Pancreas (tissue), 10 donors: ENCODE measurements at regions not wholly inside any gene's neighbourhood (a gene's known extent, or its start where the extent isn't known, plus 50 kb on each side); places are given as distances from the start of the nearest gene placed in this dataset.

Source experiments
- ATAC-seq, 4 donors: fragments of 200-7000 bp; cut with Tn5 transposase; one replicate each; pipeline versions ENCODE4 v1.8.0 to v1.9.1; 2020; ENCODE audit warnings: mild to moderate bottlenecking in 4 of 4, moderate library complexity in 4 of 4
- DNase-seq, 6 donors: peaks; one replicate each; pipeline ENCODE4 v3.0.0-alpha.2; 2020
- FAIRE-seq: peaks from 2 replicates; lab custom pipeline; 2012; peaks lifted over from hg19 to GRCh38; lab: Jason Lieb, UNC
- H3K27ac ChIP-seq, 4 donors: fragments of 200-600 bp; sonication (generic); 1 replicate in 3 of 4; 2 replicates in 1 of 4; pipeline versions ENCODE4 v1.5.0 to v1.8.0; 2020
- H3K27me3 ChIP-seq, 4 donors: fragments of 200-600 bp; one replicate each; pipeline ENCODE4 v1.8.0; 2021
- H3K36me3 ChIP-seq, 3 donors: fragments of 200-600 bp; sonication (generic) in 1 of 3; one replicate each; pipeline versions ENCODE4 v1.5.0 to v1.8.0; 2020 to 2021
- H3K4me1 ChIP-seq, 3 donors: fragments of 200-600 bp; one replicate each; pipeline ENCODE4 v1.8.0; 2021
- H3K4me3 ChIP-seq, 4 donors: fragments of 200-600 bp; sonication (generic) in 2 of 4; one replicate each; pipeline versions ENCODE4 v1.5.0 to v1.8.0; 2020 to 2021
- H3K9me3 ChIP-seq, 4 donors: fragments of 200-600 bp; one replicate each; pipeline ENCODE4 v1.8.0; 2021
- CTCF ChIP-seq, 4 donors: fragments of 200-600 bp; sonication (generic) in 3 of 4; IDR thresholded peaks; one replicate each; pipeline versions ENCODE4 v1.5.0 to v1.8.0; 2021; ENCODE audit warnings: antibody characterized with exemption in 4 of 4
- WGBS, 2 donors: extraction: QIAGEN DNeasy Blood & Tissue Kit; methylation state at CpG; one replicate each; pipeline ENCODE4 v1.1.7; 2013; 5-methylcytosine and 5-hydroxymethylcytosine counted together
- intact Hi-C, 3 donors: fragments of 100-400 bp; cut with DNase I; formaldehyde crosslinking; loops; one replicate each; pipeline versions ENCODE4 v1.11.1 to v1.14.2; 2022
- donor health status: healthy with polysubstance abuse.
- donor health status: DM: no; HTN: no; CAD: no; lungs with moderate emphysema.
- donor health status: DM: no; HTN: no; CAD: no.
- donor health status: control.
- donor health status: control.
- donor health status: Bipolar disorder and iron deficiency.
- donor health status: DM: yes; HTN: yes; CAD: no.
- donor health status: DM: no; HTN: no; CAD: no.
- donor health status: DM: no; HTN: no; CAD: no.
- donor health status: DM: yes; HTN: yes; CAD: no.

GRCh38 chr10:91062091-91062490, 141.2 kb upstream of the ANKRD1 start:
- intact Hi-C loops: no loop called here
- Histone ChIP-seq H3K4me3 (no peak overlapping the region), H3K9me3 (no peaks in the 10 kb centered on the region), H3K27ac (no peak overlapping the region), H3K36me3 (no peaks in the 10 kb centered on the region), H3K4me1 (no peaks in the 10 kb centered on the region), H3K27me3 (no peaks in the 10 kb centered on the region)
- DNase-seq (no peak), FAIRE-seq (no peak), ATAC-seq (no peak)
- TF ChIP-seq CTCF (IDR thresholded peaks at IDR 0.05): no peak
- WGBS, 2 donors: 81 to 85% methylated on average over 3 of the region's 3 CpGs

GRCh38 chr10:91071786-91072185, 148.7 kb upstream of the PCGF5 start:
- intact Hi-C loops: no loop called here
- FAIRE-seq (no peak), ATAC-seq (no peak), DNase-seq (no peak)
- TF ChIP-seq CTCF (IDR thresholded peaks at IDR 0.05): no peak
- Histone ChIP-seq H3K27ac (no peak overlapping the region), H3K4me3 (no peak overlapping the region), H3K36me3 (no peaks in the 10 kb centered on the region), H3K9me3 (no peaks in the 10 kb centered on the region), H3K4me1 (peaks cover 0 to 3% (median 2%) of the 10 kb centered on the region in 3 donors), H3K27me3 (no peaks in the 10 kb centered on the region)
- WGBS, 2 donors: 46 to 96% methylated on average over 1 of the region's 1 CpG

- no peaks in the 10 kb centered on the region for H3K9me3 ChIP-seq
- DNase-seq (no peak), ATAC-seq (no peak), FAIRE-seq (no peak)
- H3K27ac ChIP-seq: no peak overlapping the region
- 67 to 79% methylated on average over 4 of the region's 4 CpGs for WGBS, 2 donors
- intact Hi-C loops: no loop called here
- H3K4me3 ChIP-seq: no peak overlapping the region
- TF ChIP-seq CTCF (IDR thresholded peaks at IDR 0.05): no peak
- H3K4me1 ChIP-seq: peaks cover 7 to 10% (median 10%) of the 10 kb centered on the region in 3 donors
- no peaks in the 10 kb centered on the region for H3K27me3 ChIP-seq
- no peaks in the 10 kb centered on the region for H3K36me3 ChIP-seq
These were observed 147.0 kb upstream of the PCGF5 start for GRCh38 chr10:91073286-91073979.

DNA sequence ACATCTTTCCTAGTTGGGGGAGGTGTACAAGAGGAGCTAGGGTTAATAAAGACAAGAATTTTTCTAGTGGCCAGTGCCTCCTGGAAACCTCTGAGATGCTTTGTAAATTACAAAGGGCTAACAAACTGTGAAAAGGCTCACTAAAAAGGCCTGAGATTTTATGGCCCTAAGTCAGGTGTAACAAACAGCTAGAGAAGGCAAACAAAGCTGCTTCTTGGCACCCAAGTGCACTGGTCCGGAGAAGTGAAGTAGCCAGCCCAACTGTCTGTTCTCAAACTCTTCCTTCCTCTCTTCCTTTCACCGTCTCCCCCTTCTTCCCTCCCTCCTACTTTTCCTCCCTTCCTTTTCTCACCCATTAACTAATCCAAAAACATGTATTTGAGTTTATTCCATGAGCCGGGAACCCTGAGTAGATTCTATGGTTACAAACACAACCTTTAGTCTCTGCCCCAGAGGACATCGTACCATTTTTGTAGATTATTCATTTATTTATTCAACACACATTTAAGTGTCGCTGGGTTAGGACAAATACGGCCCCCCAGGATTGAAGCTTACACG, 143.4 kb upstream of the PCGF5 start:
- Histone ChIP-seq H3K36me3 (no peaks in the 10 kb centered on the region), H3K27me3 (no peaks in the 10 kb centered on the region), H3K9me3 (no peaks in the 10 kb centered on the region), H3K27ac (peak overlapping the region in 1 of 4 donors; percentile 35), H3K4me1 (peaks cover 7 to 12% (median 10%) of the 10 kb centered on the region in 3 donors), H3K4me3 (no peak overlapping the region)
- no peak for TF ChIP-seq CTCF (IDR thresholded peaks at IDR 0.05)
- peak in 1 of 6 donors; percentile 16 for DNase-seq
- no peak for FAIRE-seq
- intact Hi-C loops: no loop called here
- WGBS, 2 donors: 15 to 17% methylated on average over 7 of the region's 7 CpGs
- ATAC-seq: peak; percentile 59 to 75 (median 71)

GRCh38 chr10:91077549-91078071, 142.9 kb upstream of the PCGF5 start:
- TF ChIP-seq CTCF (IDR thresholded peaks at IDR 0.05): no peak
- H3K27me3 ChIP-seq: no peaks in the 10 kb centered on the region
- H3K9me3 ChIP-seq: no peaks in the 10 kb centered on the region
- H3K36me3 ChIP-seq: no peaks in the 10 kb centered on the region
- H3K27ac ChIP-seq: peak overlapping the region in 2 of 4 donors; percentile 28 to 35
- no peak overlapping the region for H3K4me3 ChIP-seq
- peaks cover 7 to 12% (median 10%) of the 10 kb centered on the region in 3 donors for H3K4me1 ChIP-seq
- DNase-seq: peak; percentile 85 to 94 (median 90)
- 6 to 8% methylated on average over 8 of the region's 8 CpGs for WGBS, 2 donors
- FAIRE-seq: no peak
- intact Hi-C loops: no loop called here
- peak; percentile 95 to 98 (median 97) for ATAC-seq
